ENCODE measurements at regions not wholly inside any gene's neighbourhood (a gene's known extent, or its start where the extent isn't known, plus 50 kb on each side); places are given as distances from the start of the nearest gene placed in this dataset.
"Not testable (repeated sequence)": the region's sequence is repeated elsewhere in the genome, so short reads cannot be mapped to it uniquely, and the experiment has no call there.

- TF ChIP-seq CTCF (IDR thresholded peaks at IDR 0.05); ZFX (IDR thresholded peaks at IDR 0.05; ENCODE audit: borderline replicate concordance): not testable (repeated sequence)
Measured at GRCh38 chrY:6316419-6316818, 70.4 kb downstream of the TSPY2 start.

All from 22Rv1 (cell line).